B cell (primary cell): ENCODE measurements at regions not wholly inside any gene's neighbourhood (a gene's known extent, or its start where the extent isn't known, plus 50 kb on each side); places are given as distances from the start of the nearest gene placed in this dataset.

Experiments used
- ATAC-seq: fragments of 200-7000 bp; cut with Tn5 transposase; one replicate; pipeline ENCODE4 v1.10.0; 2021; ENCODE audit warnings: low read depth, mild to moderate bottlenecking, moderate number of reproducible peaks, moderate library complexity
- CTCF ChIA-PET: fragments of 350-600 bp; sonication (Branson Sonifier 250); formaldehyde crosslinking; loops from one replicate; lab custom pipeline; 2021; ENCODE audit warnings: antibody characterized with exemption, inconsistent platforms; lab: Charles Lee
- POLR2A ChIA-PET: fragments of 350-600 bp; sonication (Branson Sonifier 250); formaldehyde crosslinking; loops from one replicate; lab custom pipeline; 2021; ENCODE audit warnings: antibody characterized with exemption; lab: Charles Lee
- DNase-seq: peaks from one replicate; pipeline ENCODE4 v3.0.0; 2013
- H2AFZ ChIP-seq: 2 replicates; pipeline ENCODE4 v1.6.1; 2012; ENCODE audit warnings: mild to moderate bottlenecking, low read depth, low read length; ENCODE audit not compliant: insufficient read depth, poor library complexity, severe bottlenecking
- H3K27ac ChIP-seq, 2 donors: 1 replicate in 1 of 2; 2 replicates in 1 of 2; pipeline ENCODE4 v1.5.1; 2012 to 2013; ENCODE audit warnings: low read length in 2 of 2, mild to moderate bottlenecking in 2 of 2, moderate library complexity in 1 of 2
- H3K27me3 ChIP-seq, 4 experiments: fragments of 200-600 bp in 1 of 4; sonication (generic) in 1 of 4; replicated peaks in 1 of 4; 1 replicate in 2 of 4; 2 replicates in 2 of 4; pipeline versions ENCODE4 v1.6.1 to v1.7.0; 2013 to 2016; ENCODE audit warnings: low read length in 3 of 4, mild to moderate bottlenecking in 2 of 4, mixed read lengths in 1 of 4, moderate library complexity in 1 of 4; ENCODE audit not compliant: insufficient read depth in 4 of 4, control insufficient read depth in 3 of 4; ENCODE audit errors: control extremely low read depth in 1 of 4
- H3K36me3 ChIP-seq, 2 experiments: replicated peaks in 1 of 2; 1 replicate in 1 of 2; 2 replicates in 1 of 2; pipeline versions ENCODE4 v1.6.1 to v1.7.1; 2013; ENCODE audit warnings: low read length in 1 of 2; ENCODE audit not compliant: insufficient read depth in 2 of 2, control insufficient read depth in 1 of 2; ENCODE audit errors: control extremely low read depth in 1 of 2, extremely low read depth in 1 of 2
- H3K4me1 ChIP-seq, 2 donors: fragments of 200-600 bp in 1 of 2; sonication (generic) in 1 of 2; 1 replicate in 1 of 2; 2 replicates in 1 of 2; pipeline versions ENCODE4 v1.5.1 to v1.6.1; 2013 to 2017; ENCODE audit warnings: low read length in 2 of 2; ENCODE audit not compliant: control insufficient read depth in 2 of 2, insufficient read depth in 2 of 2
- H3K4me2 ChIP-seq: replicated peaks from 2 replicates; pipeline ENCODE3; 2012; ENCODE audit warnings: mild to moderate bottlenecking, low read depth, low read length; ENCODE audit not compliant: poor library complexity, severe bottlenecking
- H3K4me3 ChIP-seq, 5 experiments: fragments of 200-600 bp in 1 of 5; sonication (generic) in 1 of 5; 1 replicate in 3 of 5; 2 replicates in 2 of 5; pipeline versions ENCODE4 v1.5.1 to v1.7.0; 2011 to 2016; ENCODE audit warnings: low read length in 4 of 5, mild to moderate bottlenecking in 4 of 5, low read depth in 2 of 5, control low read depth in 1 of 5, moderate library complexity in 1 of 5; ENCODE audit not compliant: insufficient read depth in 1 of 5; ENCODE audit errors: control extremely low read depth in 1 of 5, extremely low read depth in 1 of 5
- H3K79me2 ChIP-seq: fragments of 200-600 bp; sonication (generic); one replicate; pipeline ENCODE4 v1.6.0; 2016; ENCODE audit warnings: low read length; ENCODE audit not compliant: control insufficient read depth, insufficient read depth
- H3K9ac ChIP-seq: fragments of 200-600 bp; sonication (generic); 2 replicates; pipeline ENCODE4 v1.6.1; 2017; ENCODE audit warnings: mild to moderate bottlenecking, low read length, moderate library complexity
- H3K9me3 ChIP-seq, 3 donors: one replicate each; pipeline versions ENCODE4 v1.6.1 to v1.7.1; 2013; ENCODE audit warnings: low read length in 2 of 3; ENCODE audit not compliant: control insufficient read depth in 2 of 3, insufficient read depth in 1 of 3; ENCODE audit errors: control extremely low read depth in 1 of 3
- H4K20me1 ChIP-seq: 2 replicates; pipeline ENCODE4 v1.6.0; 2012; ENCODE audit warnings: mild to moderate bottlenecking, low read length; ENCODE audit not compliant: insufficient read depth, control insufficient read depth, poor library complexity, severe bottlenecking
- H3K27ac Mint-ChIP-seq: one replicate; pipeline ENCODE4 v1.8.0; 2021; ENCODE audit warnings: mixed read lengths
- H3K27me3 Mint-ChIP-seq: one replicate; pipeline ENCODE4 v1.8.0; 2021; ENCODE audit warnings: mixed read lengths
- H3K4me1 Mint-ChIP-seq: one replicate; pipeline ENCODE4 v1.8.0; 2021; ENCODE audit warnings: mixed read lengths
- H3K4me3 Mint-ChIP-seq: one replicate; pipeline ENCODE4 v1.8.0; 2021; ENCODE audit warnings: mixed read lengths
- H3K9me3 Mint-ChIP-seq: one replicate; pipeline ENCODE4 v1.8.0; 2022; ENCODE audit warnings: mixed read lengths; ENCODE audit not compliant: insufficient read depth
- CTCF ChIP-seq: fragments of 200-600 bp; IDR thresholded peaks from one replicate; pipeline ENCODE4 v1.8.0; 2022; ENCODE audit warnings: antibody characterized with exemption, mild to moderate bottlenecking
- EZH2 ChIP-seq: IDR thresholded peaks from 2 replicates; pipeline ENCODE4 v1.6.1; 2012; ENCODE audit warnings: borderline replicate concordance, low read depth, mild to moderate bottlenecking, moderate library complexity, low read length; ENCODE audit not compliant: insufficient read depth, poor library complexity, severe bottlenecking
- WGBS: methylation state at CpG from one replicate; pipeline ENCODE4 v1.1.5; 2013; ENCODE audit warnings: missing lambda C conversion rate; ENCODE audit not compliant: insufficient coverage; 5-methylcytosine and 5-hydroxymethylcytosine counted together
- intact Hi-C: fragments of 100-400 bp; cut with micrococcal nuclease; formaldehyde crosslinking; loops from one replicate; pipeline ENCODE4 v1.10.0; 2022

- no peak for TF ChIP-seq EZH2
- TF ChIP-seq CTCF, result no peak
- DNase-seq, result no peak
- H3K9ac ChIP-seq, result no peak overlapping the region
- H2AFZ ChIP-seq, result no peak overlapping the region
- CTCF ChIA-PET, result no interaction called here
- POLR2A ChIA-PET, result no interaction called here
- H4K20me1 ChIP-seq, result no peaks in the 10 kb centered on the region
- H3K4me1 Mint-ChIP-seq, result no peaks in the 10 kb centered on the region
- H3K27me3 ChIP-seq, result no peaks in the 10 kb centered on the region
- no peaks in the 10 kb centered on the region for H3K36me3 ChIP-seq
- peaks cover 0 to 3% (median 0%) of the 10 kb centered on the region in 3 donors for H3K9me3 ChIP-seq
- H3K4me3 Mint-ChIP-seq, result no peak overlapping the region
- no peaks in the 10 kb centered on the region for H3K79me2 ChIP-seq
- peaks cover 8% of the 10 kb centered on the region for H3K9me3 Mint-ChIP-seq
- no peak overlapping the region for H3K27ac ChIP-seq
- ATAC-seq, result no peak
- no peak overlapping the region for H3K4me2 ChIP-seq
- WGBS, result 76% methylated on average over 4 of the region's 5 CpGs
- no peaks in the 10 kb centered on the region for H3K4me1 ChIP-seq
- intact Hi-C loops, result no loop called here
- no peak overlapping the region for H3K27ac Mint-ChIP-seq
- H3K27me3 Mint-ChIP-seq, result no peaks in the 10 kb centered on the region
- H3K4me3 ChIP-seq, result no peak overlapping the region
Measured at GRCh38 chr3:65200310-65200970, 512.6 kb upstream of the ADAMTS9 start.

GRCh38 chr3:65196663-65197062, 508.9 kb upstream of the ADAMTS9 start:
- Histone ChIP-seq H3K79me2 (no peaks in the 10 kb centered on the region), H3K36me3 (no peaks in the 10 kb centered on the region), H3K4me3 (no peak overlapping the region), H3K4me2 (no peak overlapping the region), H3K9me3 (peaks cover 0 to 3% (median 0%) of the 10 kb centered on the region in 3 donors), H3K27ac (no peak overlapping the region), H3K27me3 (no peaks in the 10 kb centered on the region), H3K4me1 (no peaks in the 10 kb centered on the region), H4K20me1 (no peaks in the 10 kb centered on the region), H2AFZ (no peak overlapping the region), H3K9ac (no peak overlapping the region)
- Mint-ChIP-seq H3K4me3 (no peak overlapping the region), H3K9me3 (peaks cover 5% of the 10 kb centered on the region), H3K27me3 (no peaks in the 10 kb centered on the region), H3K27ac (no peak overlapping the region), H3K4me1 (no peaks in the 10 kb centered on the region)
- intact Hi-C loops, result no loop called here
- DNase-seq (no peak), ATAC-seq (no peak)
- no peak for TF ChIP-seq CTCF
- no peak for TF ChIP-seq EZH2
- CTCF ChIA-PET, result no interaction called here
- POLR2A ChIA-PET, result no interaction called here
- 80% methylated on average over 2 of the region's 3 CpGs for WGBS
